GM12878 (cell line): ENCODE measurements at regions not wholly inside any gene's neighbourhood (a gene's known extent, or its start where the extent isn't known, plus 50 kb on each side); places are given as distances from the start of the nearest gene placed in this dataset.

Experiments
- ATAC-seq: fragments of 200-7000 bp; cut with Tn5 transposase; 3 replicates; pipeline ENCODE4 v1.9.1; 2020; ENCODE audit warnings: mild to moderate bottlenecking, moderate library complexity
- BruUV-seq: library from RNA; stranded (reverse); fragments of 400-500 nt; replicated peaks from 2 replicates; lab custom pipeline; 2021; lab: Mats Ljungman, UMichigan
- CTCF ChIA-PET: fragments of 300-600 bp; sonication (Branson Sonifier 250); formaldehyde crosslinking; extraction: SDS; loops from one replicate; lab custom pipeline; 2021; ENCODE audit warnings: inconsistent platforms; lab: Yijun Ruan, JAX
- POLR2A ChIA-PET: fragments of 350-600 bp; formaldehyde crosslinking; extraction: SDS; loops from one replicate; lab custom pipeline; 2021; ENCODE audit warnings: inconsistent platforms; lab: Charles Lee
- RAD21 ChIA-PET: fragments of 300-600 bp; sonication (Branson Sonifier 250); formaldehyde crosslinking; loops from one replicate; lab custom pipeline; 2023; ENCODE audit warnings: antibody characterized with exemption; ENCODE audit not compliant: unreplicated experiment; lab: Charles Lee
- SMC1A ChIA-PET: fragments of 300-600 bp; sonication (Branson Sonifier 250); formaldehyde crosslinking; loops from one replicate; lab custom pipeline; 2023; ENCODE audit not compliant: unreplicated experiment, uncharacterized antibody; lab: Charles Lee
- DNase-seq: peaks from one replicate; pipeline ENCODE4 v3.0.0-alpha.2; 2011; ENCODE audit warnings: low read depth, low spot score
- FAIRE-seq: peaks from 3 replicates; lab custom pipeline; 2011; peaks lifted over from hg19 to GRCh38; lab: Jason Lieb, UNC
- H2AFZ ChIP-seq: 2 replicates; pipeline ENCODE4 v1.6.0; 2011; ENCODE audit warnings: low read depth, low read length, control low read depth; ENCODE audit not compliant: control insufficient read depth
- H3K27ac ChIP-seq: 2 replicates; pipeline ENCODE4 v1.5.1; 2011; ENCODE audit warnings: control low read depth; ENCODE audit not compliant: control insufficient read depth, insufficient read depth
- H3K27me3 ChIP-seq, 2 experiments: replicated peaks in 1 of 2; 2 replicates each; pipeline versions ENCODE4 v1.6.0 to v1.6.1; 2011; ENCODE audit warnings: low read length in 1 of 2; ENCODE audit not compliant: control insufficient read depth in 2 of 2, insufficient read depth in 2 of 2
- H3K36me3 ChIP-seq, 2 experiments: 2 replicates each; pipeline ENCODE4 v1.5.1; 2011; ENCODE audit warnings: low read length in 1 of 2; ENCODE audit not compliant: control insufficient read depth in 2 of 2, insufficient read depth in 2 of 2
- H3K4me1 ChIP-seq: 2 replicates; pipeline ENCODE4 v1.6.1; 2011; ENCODE audit warnings: mild to moderate bottlenecking, low read length, moderate library complexity, mixed read lengths; ENCODE audit not compliant: control insufficient read depth, insufficient read depth
- H3K4me2 ChIP-seq: 2 replicates; pipeline ENCODE4 v1.6.0; 2011; ENCODE audit warnings: control low read depth; ENCODE audit not compliant: control insufficient read depth, insufficient read depth
- H3K4me3 ChIP-seq: fragments of 200-600 bp; sonication (generic); 2 replicates; pipeline ENCODE4 v1.5.1; 2016
- H3K79me2 ChIP-seq: 2 replicates; pipeline ENCODE4 v1.6.0; 2011; ENCODE audit warnings: low read length; ENCODE audit not compliant: control insufficient read depth, insufficient read depth
- H3K9ac ChIP-seq: 2 replicates; pipeline ENCODE4 v1.8.0; 2011; ENCODE audit warnings: low read length, control low read depth, mixed read lengths; ENCODE audit not compliant: control insufficient read depth, insufficient read depth
- H3K9me3 ChIP-seq: replicated peaks from 3 replicates; pipeline ENCODE4 v1.5.1; 2011; ENCODE audit warnings: mild to moderate bottlenecking, low read length; ENCODE audit not compliant: control insufficient read depth, insufficient read depth
- H4K20me1 ChIP-seq: 2 replicates; pipeline ENCODE4 v1.6.0; 2011; ENCODE audit not compliant: control insufficient read depth, insufficient read depth
- CHD2 ChIP-seq: IDR thresholded peaks from 2 replicates; pipeline ENCODE4 v1.6.1; 2011; ENCODE audit warnings: low read depth, low read length, improper control_type of control experiment, borderline replicate concordance
- CHD4 ChIP-seq: fragments of 200-600 bp; sonication (generic); IDR thresholded peaks from 2 replicates; pipeline ENCODE4 v1.6.1; 2016; ENCODE audit warnings: mild to moderate bottlenecking
- MTA3 ChIP-seq: IDR thresholded peaks from 2 replicates; pipeline ENCODE4 v1.6.1; 2012; ENCODE audit warnings: low read length, inconsistent platforms, borderline replicate concordance
- NFIC ChIP-seq: IDR thresholded peaks from 2 replicates; pipeline ENCODE4 v1.6.1; 2012; ENCODE audit warnings: low read depth, mild to moderate bottlenecking, inconsistent platforms, low read length, moderate library complexity
- NR2C1 ChIP-seq: fragments of 450-650 bp; IDR thresholded peaks from 2 replicates; pipeline ENCODE4 v1.6.1; 2017; ENCODE audit warnings: antibody characterized with exemption, mild to moderate bottlenecking, moderate library complexity
- NR2C2 ChIP-seq: IDR thresholded peaks from 2 replicates; pipeline ENCODE4 v1.6.1; 2011; ENCODE audit warnings: borderline replicate concordance, low read depth; ENCODE audit not compliant: control insufficient read depth, insufficient read length
- RCOR1 ChIP-seq: conservative IDR thresholded peaks from 2 replicates; pipeline ENCODE4 v1.6.1; 2012; ENCODE audit warnings: low read depth, low read length, improper control_type of control experiment
- SMARCA5 ChIP-seq: fragments of 450-650 bp; IDR thresholded peaks from 2 replicates; pipeline ENCODE4 v1.6.1; 2017; ENCODE audit warnings: mild to moderate bottlenecking
- in situ Hi-C: fragments of 300-500 bp; cut with MboI; formaldehyde crosslinking; loops from 9 replicates; pipeline ENCODE4 v1.14.3; 2018; ENCODE audit warnings: mixed read lengths
- intact Hi-C: fragments of 100-400 bp; cut with micrococcal nuclease; formaldehyde crosslinking; loops from one replicate; pipeline ENCODE4 v1.14.2; 2022; ENCODE audit not compliant: unreplicated experiment
- TF ChIP-seq, protein P1 (sequence below): IDR thresholded peaks from 2 replicates; pipeline ENCODE4 v1.6.1; 2012; ENCODE audit warnings: low read depth, low read length, improper control_type of control experiment
- TF ChIP-seq, protein P2 (sequence below): IDR thresholded peaks from 2 replicates; pipeline ENCODE4 v1.6.1; 2012; ENCODE audit warnings: low read length, inconsistent platforms
- TF ChIP-seq, protein P3 (sequence below): fragments of 450-650 bp; IDR thresholded peaks from 2 replicates; pipeline ENCODE4 v1.6.1; 2017; ENCODE audit warnings: mild to moderate bottlenecking
- TF ChIP-seq, protein P4 (sequence below): fragments of 450-650 bp; IDR thresholded peaks from 2 replicates; pipeline ENCODE4 v1.6.1; 2017; ENCODE audit warnings: low read depth, mild to moderate bottlenecking, moderate library complexity
- TF ChIP-seq, protein P5 (sequence below): fragments of 450-650 bp; IDR thresholded peaks from 2 replicates; pipeline ENCODE4 v1.6.1; 2018; ENCODE audit warnings: mild to moderate bottlenecking, low read depth, moderate library complexity; ENCODE audit not compliant: partially characterized antibody

DNA sequence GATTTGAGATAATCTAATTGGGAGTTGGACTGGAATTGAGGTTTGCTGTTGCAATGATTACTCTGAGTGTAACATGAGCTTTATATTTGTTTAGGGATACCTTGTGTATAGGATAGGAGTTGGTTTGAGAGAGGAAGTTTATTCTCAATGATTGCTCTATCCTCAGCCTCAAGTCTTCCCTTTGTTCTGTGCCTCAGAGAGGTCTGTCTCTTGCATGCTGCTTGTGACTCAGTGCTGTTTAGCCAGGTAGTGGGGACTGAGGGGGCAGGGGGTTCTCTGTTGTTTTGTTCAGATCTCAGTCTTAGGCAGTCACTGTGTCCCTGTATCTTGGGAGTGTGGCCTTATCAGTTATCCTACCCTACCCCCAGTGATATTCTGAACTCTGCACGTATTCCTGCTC, 192.1 kb downstream of the SPATA31D1 start (continued):
- TF ChIP-seq, protein P1, sequence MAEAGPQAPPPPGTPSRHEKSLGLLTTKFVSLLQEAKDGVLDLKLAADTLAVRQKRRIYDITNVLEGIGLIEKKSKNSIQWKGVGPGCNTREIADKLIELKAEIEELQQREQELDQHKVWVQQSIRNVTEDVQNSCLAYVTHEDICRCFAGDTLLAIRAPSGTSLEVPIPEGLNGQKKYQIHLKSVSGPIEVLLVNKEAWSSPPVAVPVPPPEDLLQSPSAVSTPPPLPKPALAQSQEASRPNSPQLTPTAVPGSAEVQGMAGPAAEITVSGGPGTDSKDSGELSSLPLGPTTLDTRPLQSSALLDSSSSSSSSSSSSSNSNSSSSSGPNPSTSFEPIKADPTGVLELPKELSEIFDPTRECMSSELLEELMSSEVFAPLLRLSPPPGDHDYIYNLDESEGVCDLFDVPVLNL, result no peak
- TF ChIP-seq, protein P2, sequence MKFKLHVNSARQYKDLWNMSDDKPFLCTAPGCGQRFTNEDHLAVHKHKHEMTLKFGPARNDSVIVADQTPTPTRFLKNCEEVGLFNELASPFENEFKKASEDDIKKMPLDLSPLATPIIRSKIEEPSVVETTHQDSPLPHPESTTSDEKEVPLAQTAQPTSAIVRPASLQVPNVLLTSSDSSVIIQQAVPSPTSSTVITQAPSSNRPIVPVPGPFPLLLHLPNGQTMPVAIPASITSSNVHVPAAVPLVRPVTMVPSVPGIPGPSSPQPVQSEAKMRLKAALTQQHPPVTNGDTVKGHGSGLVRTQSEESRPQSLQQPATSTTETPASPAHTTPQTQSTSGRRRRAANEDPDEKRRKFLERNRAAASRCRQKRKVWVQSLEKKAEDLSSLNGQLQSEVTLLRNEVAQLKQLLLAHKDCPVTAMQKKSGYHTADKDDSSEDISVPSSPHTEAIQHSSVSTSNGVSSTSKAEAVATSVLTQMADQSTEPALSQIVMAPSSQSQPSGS, result no peak
- no peak for TF ChIP-seq CHD4
- TF ChIP-seq, protein P3, sequence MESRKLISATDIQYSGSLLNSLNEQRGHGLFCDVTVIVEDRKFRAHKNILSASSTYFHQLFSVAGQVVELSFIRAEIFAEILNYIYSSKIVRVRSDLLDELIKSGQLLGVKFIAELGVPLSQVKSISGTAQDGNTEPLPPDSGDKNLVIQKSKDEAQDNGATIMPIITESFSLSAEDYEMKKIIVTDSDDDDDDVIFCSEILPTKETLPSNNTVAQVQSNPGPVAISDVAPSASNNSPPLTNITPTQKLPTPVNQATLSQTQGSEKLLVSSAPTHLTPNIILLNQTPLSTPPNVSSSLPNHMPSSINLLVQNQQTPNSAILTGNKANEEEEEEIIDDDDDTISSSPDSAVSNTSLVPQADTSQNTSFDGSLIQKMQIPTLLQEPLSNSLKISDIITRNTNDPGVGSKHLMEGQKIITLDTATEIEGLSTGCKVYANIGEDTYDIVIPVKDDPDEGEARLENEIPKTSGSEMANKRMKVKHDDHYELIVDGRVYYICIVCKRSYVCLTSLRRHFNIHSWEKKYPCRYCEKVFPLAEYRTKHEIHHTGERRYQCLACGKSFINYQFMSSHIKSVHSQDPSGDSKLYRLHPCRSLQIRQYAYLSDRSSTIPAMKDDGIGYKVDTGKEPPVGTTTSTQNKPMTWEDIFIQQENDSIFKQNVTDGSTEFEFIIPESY, result no peak
- TF ChIP-seq, all 136 proteins: peak for 0

DNA sequence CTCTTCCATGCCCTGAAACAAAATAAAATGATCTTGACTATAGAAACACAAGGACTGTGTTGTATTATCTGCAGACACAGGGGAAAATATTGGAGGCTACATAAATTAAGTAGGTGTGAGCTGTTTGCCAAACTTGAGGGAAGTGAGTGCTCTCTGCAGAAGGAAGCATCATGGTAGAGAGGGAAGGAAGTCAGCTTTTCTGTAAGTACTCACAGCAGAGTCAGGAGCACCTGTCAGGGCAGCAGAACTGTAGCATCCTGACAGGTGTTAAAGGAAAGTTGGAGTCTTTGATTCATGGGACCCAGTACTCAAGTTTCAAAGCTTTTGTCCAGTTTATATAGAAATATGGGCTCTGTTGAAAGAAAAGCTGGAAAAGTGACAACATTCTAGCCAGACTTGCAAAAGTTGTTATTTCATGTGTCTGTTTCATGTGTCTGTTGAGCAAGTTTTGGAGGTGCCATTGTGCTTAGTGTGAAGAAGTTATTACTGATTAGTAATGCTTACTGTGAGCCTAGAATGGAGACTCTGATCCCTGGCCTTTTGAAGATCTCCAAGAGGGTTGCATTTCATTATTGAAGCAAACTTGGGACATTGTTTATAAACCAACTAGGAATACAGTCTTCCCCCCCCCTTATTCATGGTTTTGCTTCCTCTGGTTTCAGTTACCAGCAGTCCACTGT, 194.7 kb downstream of the SPATA31D1 start:
- no peak overlapping the region for H3K27ac ChIP-seq
- H3K79me2 ChIP-seq, result no peaks in the 10 kb centered on the region
- FAIRE-seq (no peak), DNase-seq (no peak), ATAC-seq (no peak)
- no peaks in the 10 kb centered on the region for H3K4me1 ChIP-seq
- no peaks in the 10 kb centered on the region for H3K36me3 ChIP-seq
- H2AFZ ChIP-seq, result no peak overlapping the region
- intact Hi-C loops, result no loop called here
- ChIA-PET SMC1A (no interaction called here), CTCF (no interaction called here), RAD21 (no interaction called here), POLR2A (no interaction called here)
- no peak overlapping the region for H3K4me3 ChIP-seq
- H3K4me2 ChIP-seq, result no peak overlapping the region
- no TSS peak for BruUV-seq
- H3K9me3 ChIP-seq, result no peaks in the 10 kb centered on the region
- no peaks in the 10 kb centered on the region for H4K20me1 ChIP-seq
- H3K27me3 ChIP-seq, result no peaks in the 10 kb centered on the region
- H3K9ac ChIP-seq, result no peak overlapping the region
- in situ Hi-C loops, result no loop called here
- no peak for TF ChIP-seq SMARCA5
- TF ChIP-seq CHD2, result no peak
- TF ChIP-seq RCOR1, result no peak
- TF ChIP-seq, protein P4, sequence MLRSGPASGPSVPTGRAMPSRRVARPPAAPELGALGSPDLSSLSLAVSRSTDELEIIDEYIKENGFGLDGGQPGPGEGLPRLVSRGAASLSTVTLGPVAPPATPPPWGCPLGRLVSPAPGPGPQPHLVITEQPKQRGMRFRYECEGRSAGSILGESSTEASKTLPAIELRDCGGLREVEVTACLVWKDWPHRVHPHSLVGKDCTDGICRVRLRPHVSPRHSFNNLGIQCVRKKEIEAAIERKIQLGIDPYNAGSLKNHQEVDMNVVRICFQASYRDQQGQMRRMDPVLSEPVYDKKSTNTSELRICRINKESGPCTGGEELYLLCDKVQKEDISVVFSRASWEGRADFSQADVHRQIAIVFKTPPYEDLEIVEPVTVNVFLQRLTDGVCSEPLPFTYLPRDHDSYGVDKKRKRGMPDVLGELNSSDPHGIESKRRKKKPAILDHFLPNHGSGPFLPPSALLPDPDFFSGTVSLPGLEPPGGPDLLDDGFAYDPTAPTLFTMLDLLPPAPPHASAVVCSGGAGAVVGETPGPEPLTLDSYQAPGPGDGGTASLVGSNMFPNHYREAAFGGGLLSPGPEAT, result no peak
- no peak for TF ChIP-seq NR2C1
- no peak for TF ChIP-seq NFIC
- TF ChIP-seq NR2C2, result no peak
- TF ChIP-seq, protein P5, sequence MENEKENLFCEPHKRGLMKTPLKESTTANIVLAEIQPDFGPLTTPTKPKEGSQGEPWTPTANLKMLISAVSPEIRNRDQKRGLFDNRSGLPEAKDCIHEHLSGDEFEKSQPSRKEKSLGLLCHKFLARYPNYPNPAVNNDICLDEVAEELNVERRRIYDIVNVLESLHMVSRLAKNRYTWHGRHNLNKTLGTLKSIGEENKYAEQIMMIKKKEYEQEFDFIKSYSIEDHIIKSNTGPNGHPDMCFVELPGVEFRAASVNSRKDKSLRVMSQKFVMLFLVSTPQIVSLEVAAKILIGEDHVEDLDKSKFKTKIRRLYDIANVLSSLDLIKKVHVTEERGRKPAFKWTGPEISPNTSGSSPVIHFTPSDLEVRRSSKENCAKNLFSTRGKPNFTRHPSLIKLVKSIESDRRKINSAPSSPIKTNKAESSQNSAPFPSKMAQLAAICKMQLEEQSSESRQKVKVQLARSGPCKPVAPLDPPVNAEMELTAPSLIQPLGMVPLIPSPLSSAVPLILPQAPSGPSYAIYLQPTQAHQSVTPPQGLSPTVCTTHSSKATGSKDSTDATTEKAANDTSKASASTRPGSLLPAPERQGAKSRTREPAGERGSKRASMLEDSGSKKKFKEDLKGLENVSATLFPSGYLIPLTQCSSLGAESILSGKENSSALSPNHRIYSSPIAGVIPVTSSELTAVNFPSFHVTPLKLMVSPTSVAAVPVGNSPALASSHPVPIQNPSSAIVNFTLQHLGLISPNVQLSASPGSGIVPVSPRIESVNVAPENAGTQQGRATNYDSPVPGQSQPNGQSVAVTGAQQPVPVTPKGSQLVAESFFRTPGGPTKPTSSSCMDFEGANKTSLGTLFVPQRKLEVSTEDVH, result no peak
- TF ChIP-seq MTA3, result no peak
